ENCODE measurements at regions not wholly inside any gene's neighbourhood (a gene's known extent, or its start where the extent isn't known, plus 50 kb on each side); places are given as distances from the start of the nearest gene placed in this dataset.

DNA sequence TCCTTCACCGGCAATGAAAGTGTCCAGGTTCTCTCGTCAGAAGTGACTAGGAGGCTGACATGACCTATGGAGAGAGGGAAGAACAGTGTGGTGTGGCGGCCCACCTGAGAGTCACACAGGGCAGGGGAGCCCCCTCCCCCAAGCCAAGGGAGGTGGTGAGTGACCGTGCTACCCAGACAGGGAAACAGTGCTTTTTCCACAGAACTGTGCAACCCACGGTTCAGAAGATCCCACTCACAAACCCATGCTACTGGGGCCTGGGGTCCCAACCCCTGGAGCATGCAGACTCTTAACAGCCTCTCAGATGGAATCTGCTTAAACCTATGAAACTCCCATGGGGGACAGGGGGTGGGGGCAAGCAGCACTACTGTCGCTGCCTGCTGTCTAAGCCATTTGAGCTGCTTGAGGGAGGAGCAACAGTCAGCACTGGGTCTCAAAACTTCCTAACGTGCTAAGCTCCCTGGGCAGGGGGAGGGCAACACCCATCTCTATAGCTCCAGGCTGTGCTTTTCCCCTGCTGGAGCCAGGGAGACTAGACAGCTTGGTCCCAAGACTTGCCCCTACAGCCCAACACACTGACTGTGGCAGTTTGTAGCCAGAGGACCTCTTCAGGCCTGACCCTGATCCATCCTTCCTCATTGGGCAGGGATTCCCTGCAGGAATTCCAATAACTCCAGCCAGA is 850.4 kb upstream of the AADAT start:
- no peaks in the 10 kb centered on the region for H3K36me3 ChIP-seq (ENCODE audit: control insufficient read depth in 2 of 3, insufficient read depth in 3 of 3, low read length in 3 of 3)
- FAIRE-seq (no peak), DNase-seq (no peak)
- no peaks in the 10 kb centered on the region for H3K4me1 ChIP-seq (ENCODE audit: control insufficient read depth in 2 of 3, insufficient read depth in 2 of 3, low read depth in 1 of 3, low read length in 3 of 3)
- no peak overlapping the region for H3K9ac ChIP-seq (ENCODE audit: low read length in 3 of 3)
- no peaks in the 10 kb centered on the region for H3K9me3 ChIP-seq (ENCODE audit: control insufficient read depth in 2 of 3, insufficient read depth in 1 of 3, low read length in 3 of 3)
- TF ChIP-seq, protein P1, sequence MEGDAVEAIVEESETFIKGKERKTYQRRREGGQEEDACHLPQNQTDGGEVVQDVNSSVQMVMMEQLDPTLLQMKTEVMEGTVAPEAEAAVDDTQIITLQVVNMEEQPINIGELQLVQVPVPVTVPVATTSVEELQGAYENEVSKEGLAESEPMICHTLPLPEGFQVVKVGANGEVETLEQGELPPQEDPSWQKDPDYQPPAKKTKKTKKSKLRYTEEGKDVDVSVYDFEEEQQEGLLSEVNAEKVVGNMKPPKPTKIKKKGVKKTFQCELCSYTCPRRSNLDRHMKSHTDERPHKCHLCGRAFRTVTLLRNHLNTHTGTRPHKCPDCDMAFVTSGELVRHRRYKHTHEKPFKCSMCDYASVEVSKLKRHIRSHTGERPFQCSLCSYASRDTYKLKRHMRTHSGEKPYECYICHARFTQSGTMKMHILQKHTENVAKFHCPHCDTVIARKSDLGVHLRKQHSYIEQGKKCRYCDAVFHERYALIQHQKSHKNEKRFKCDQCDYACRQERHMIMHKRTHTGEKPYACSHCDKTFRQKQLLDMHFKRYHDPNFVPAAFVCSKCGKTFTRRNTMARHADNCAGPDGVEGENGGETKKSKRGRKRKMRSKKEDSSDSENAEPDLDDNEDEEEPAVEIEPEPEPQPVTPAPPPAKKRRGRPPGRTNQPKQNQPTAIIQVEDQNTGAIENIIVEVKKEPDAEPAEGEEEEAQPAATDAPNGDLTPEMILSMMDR (IDR thresholded peaks at IDR 0.05; ENCODE audit: borderline replicate concordance, extremely low read depth, insufficient read depth), result no peak
- intact Hi-C loops (cut with DNase I), result no loop called here
- H3K27me3 ChIP-seq (ENCODE audit: control insufficient read depth, insufficient read depth, low read length), result no peaks in the 10 kb centered on the region
- no peak overlapping the region for H3K4me3 ChIP-seq (ENCODE audit: low read length in 3 of 3)
- no peak overlapping the region for H3K27ac ChIP-seq (ENCODE audit: low read depth in 2 of 2, low read length in 2 of 2)

GRCh38 chr4:170938588-170938987 is 848.8 kb upstream of the AADAT start:
- H3K4me1 ChIP-seq (ENCODE audit: control insufficient read depth in 2 of 3, insufficient read depth in 2 of 3, low read depth in 1 of 3, low read length in 3 of 3), result no peaks in the 10 kb centered on the region
- TF ChIP-seq, protein P1 (IDR thresholded peaks at IDR 0.05; ENCODE audit: borderline replicate concordance, extremely low read depth, insufficient read depth), result no peak
- no peak overlapping the region for H3K9ac ChIP-seq (ENCODE audit: low read length in 3 of 3)
- no peak overlapping the region for H3K27ac ChIP-seq (ENCODE audit: low read depth in 2 of 2, low read length in 2 of 2)
- no peak for DNase-seq
- no peak overlapping the region for H3K4me3 ChIP-seq (ENCODE audit: low read length in 3 of 3)
- no peaks in the 10 kb centered on the region for H3K36me3 ChIP-seq (ENCODE audit: control insufficient read depth in 2 of 3, insufficient read depth in 3 of 3, low read length in 3 of 3)
- FAIRE-seq, result no peak
- intact Hi-C loops (cut with DNase I), result no loop called here
- H3K27me3 ChIP-seq (ENCODE audit: control insufficient read depth, insufficient read depth, low read length), result no peaks in the 10 kb centered on the region
- no peaks in the 10 kb centered on the region for H3K9me3 ChIP-seq (ENCODE audit: control insufficient read depth in 2 of 3, insufficient read depth in 1 of 3, low read length in 3 of 3)

DNA sequence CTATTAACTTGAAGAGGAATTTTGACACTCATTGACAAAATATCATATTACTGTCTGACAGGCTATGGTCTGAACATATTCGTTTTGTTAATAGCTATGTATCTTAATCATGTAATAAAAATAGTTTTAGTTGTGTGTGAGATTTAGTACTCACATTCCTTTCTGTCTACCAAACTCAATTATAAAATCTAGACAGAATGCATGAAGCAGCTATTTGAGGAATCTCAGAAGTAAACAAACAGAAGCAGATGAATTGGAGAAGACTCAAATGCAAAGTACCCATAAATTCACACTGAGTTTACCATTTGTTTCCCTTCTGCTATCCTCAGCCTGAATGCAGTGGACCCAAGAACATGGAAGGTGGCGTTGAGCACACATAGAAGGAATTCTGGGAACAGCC is 841.6 kb upstream of the AADAT start:
- H3K9me3 ChIP-seq (ENCODE audit: control insufficient read depth in 2 of 3, insufficient read depth in 1 of 3, low read length in 3 of 3), result no peaks in the 10 kb centered on the region
- H3K4me1 ChIP-seq (ENCODE audit: control insufficient read depth in 2 of 3, insufficient read depth in 2 of 3, low read depth in 1 of 3, low read length in 3 of 3), result no peaks in the 10 kb centered on the region
- intact Hi-C loops (cut with DNase I), result no loop called here
- no peak overlapping the region for H3K4me3 ChIP-seq (ENCODE audit: low read length in 3 of 3)
- no peaks in the 10 kb centered on the region for H3K36me3 ChIP-seq (ENCODE audit: control insufficient read depth in 2 of 3, insufficient read depth in 3 of 3, low read length in 3 of 3)
- no peak overlapping the region for H3K9ac ChIP-seq (ENCODE audit: low read length in 3 of 3)
- FAIRE-seq (no peak), DNase-seq (peak in 2 of 5 donors; percentile 5 to 32)
- H3K27me3 ChIP-seq (ENCODE audit: control insufficient read depth, insufficient read depth, low read length), result no peaks in the 10 kb centered on the region
- TF ChIP-seq, protein P1 (IDR thresholded peaks at IDR 0.05; ENCODE audit: borderline replicate concordance, extremely low read depth, insufficient read depth), result no peak
- H3K27ac ChIP-seq (ENCODE audit: low read depth in 2 of 2, low read length in 2 of 2), result no peak overlapping the region

GRCh38 chr4:170888660-170889059 is 798.9 kb upstream of the AADAT start:
- Histone ChIP-seq H3K4me3 (ENCODE audit: low read length in 3 of 3) (no peak overlapping the region), H3K9me3 (ENCODE audit: control insufficient read depth in 2 of 3, insufficient read depth in 1 of 3, low read length in 3 of 3) (no peaks in the 10 kb centered on the region), H3K27ac (ENCODE audit: low read depth in 2 of 2, low read length in 2 of 2) (no peak overlapping the region), H3K27me3 (ENCODE audit: control insufficient read depth, insufficient read depth, low read length) (no peaks in the 10 kb centered on the region), H3K4me1 (ENCODE audit: control insufficient read depth in 2 of 3, insufficient read depth in 2 of 3, low read depth in 1 of 3, low read length in 3 of 3) (no peaks in the 10 kb centered on the region), H3K36me3 (ENCODE audit: control insufficient read depth in 2 of 3, insufficient read depth in 3 of 3, low read length in 3 of 3) (no peaks in the 10 kb centered on the region), H3K9ac (ENCODE audit: low read length in 3 of 3) (no peak overlapping the region)
- DNase-seq (no peak), FAIRE-seq (no peak)
- TF ChIP-seq, protein P1 (IDR thresholded peaks at IDR 0.05; ENCODE audit: borderline replicate concordance, extremely low read depth, insufficient read depth), result no peak
- intact Hi-C loops (cut with DNase I), result no loop called here

Data from kidney (tissue), 13 donors.